Activated CD4-positive, alpha-beta T cell treated with anti-CD3 and anti-CD28 coated beads for 36 hours (primary cell): ENCODE measurements at regions not wholly inside any gene's neighbourhood (a gene's known extent, or its start where the extent isn't known, plus 50 kb on each side); places are given as distances from the start of the nearest gene placed in this dataset.
"Not testable (repeated sequence)": the region's sequence is repeated elsewhere in the genome, so short reads cannot be mapped to it uniquely, and the experiment has no call there.

ENCODE experiments used
- ATAC-seq: fragments of 200-7000 bp; cut with Tn5 transposase; one replicate; pipeline ENCODE4 v1.10.0; 2021; ENCODE audit warnings: mild to moderate bottlenecking, moderate library complexity
- CTCF ChIA-PET: fragments of 350-600 bp; sonication (Branson Sonifier 250); formaldehyde crosslinking; loops from one replicate; lab custom pipeline; 2021; ENCODE audit warnings: antibody characterized with exemption; lab: Charles Lee
- POLR2A ChIA-PET: fragments of 350-600 bp; sonication (Branson Sonifier 250); formaldehyde crosslinking; loops from one replicate; lab custom pipeline; 2021; ENCODE audit warnings: antibody characterized with exemption, inconsistent platforms; lab: Charles Lee
- DNase-seq: peaks from one replicate; pipeline ENCODE4 v3.0.0-alpha.2; 2020
- H3K27ac Mint-ChIP-seq: one replicate; pipeline ENCODE4 v1.8.0; 2021; ENCODE audit warnings: mixed read lengths
- H3K27me3 Mint-ChIP-seq: one replicate; pipeline ENCODE4 v1.8.0; 2021; ENCODE audit warnings: mixed read lengths
- H3K36me3 Mint-ChIP-seq: one replicate; pipeline ENCODE4 v1.8.0; 2021; ENCODE audit warnings: low read depth, mixed read lengths
- H3K4me1 Mint-ChIP-seq: one replicate; pipeline ENCODE4 v1.8.0; 2021; ENCODE audit warnings: mixed read lengths
- H3K4me3 Mint-ChIP-seq: one replicate; pipeline ENCODE4 v1.8.0; 2021; ENCODE audit warnings: mild to moderate bottlenecking, moderate library complexity, mixed read lengths
- H3K9me3 Mint-ChIP-seq: one replicate; pipeline ENCODE4 v1.8.0; 2021; ENCODE audit warnings: low read depth, mixed read lengths
- intact Hi-C, 2 experiments: fragments of 100-400 bp; cut with DNase I in 1 of 2; cut with micrococcal nuclease in 1 of 2; formaldehyde crosslinking; loops; one replicate each; pipeline versions ENCODE4 v1.14.2 to v1.15.1; 2022 to 2024; cut with DNase I, micrococcal nuclease

- no peak for ATAC-seq
- Mint-ChIP-seq H3K9me3 (no peaks in the 10 kb centered on the region), H3K36me3 (no peaks in the 10 kb centered on the region), H3K27ac (no peak overlapping the region), H3K4me1 (no peaks in the 10 kb centered on the region), H3K4me3 (no peak overlapping the region), H3K27me3 (peaks cover 3% of the 10 kb centered on the region)
- ChIA-PET CTCF (no interaction called here), POLR2A (no interaction called here)
- intact Hi-C loops = no loop called here
- no peak for DNase-seq
These were observed 114.1 kb downstream of the RAB38 start for GRCh38 chr11:88061111-88061510.

GRCh38 chr11:88059326-88059725 lies 115.9 kb downstream of the RAB38 start:
- no peak overlapping the region for H3K27ac Mint-ChIP-seq
- H3K4me1 Mint-ChIP-seq = no peaks in the 10 kb centered on the region
- DNase-seq (no peak), ATAC-seq (no peak)
- no peaks in the 10 kb centered on the region for H3K36me3 Mint-ChIP-seq
- POLR2A ChIA-PET = no interaction called here
- CTCF ChIA-PET = no interaction called here
- H3K9me3 Mint-ChIP-seq = no peaks in the 10 kb centered on the region
- no peak overlapping the region for H3K4me3 Mint-ChIP-seq
- peaks cover 4% of the 10 kb centered on the region for H3K27me3 Mint-ChIP-seq
- intact Hi-C loops = no loop called here

- CTCF ChIA-PET = interaction anchor here (1.1 kb wide), 1 partner anchor 35 kb away, joined by 4 read pairs; no protein-coding TSS in a partner anchor
- ATAC-seq = no peak
- Mint-ChIP-seq H3K36me3 (no peaks in the 10 kb centered on the region), H3K4me1 (no peaks in the 10 kb centered on the region), H3K4me3 (no peak overlapping the region), H3K27me3 (peaks cover 3% of the 10 kb centered on the region), H3K9me3 (no peaks in the 10 kb centered on the region), H3K27ac (no peak overlapping the region)
- intact Hi-C loops = no loop called here
- POLR2A ChIA-PET = no interaction called here
- DNase-seq = no peak
These were observed 123.8 kb downstream of the RAB38 start for GRCh38 chr11:88051396-88051795.

- H3K27me3 Mint-ChIP-seq = no peaks in the 10 kb centered on the region
- no peaks in the 10 kb centered on the region for H3K9me3 Mint-ChIP-seq
- ChIA-PET POLR2A (no interaction called here), CTCF (interaction anchor here (1.2 kb wide), 1 partner anchor 163 kb away, joined by 3 read pairs; no protein-coding TSS in a partner anchor)
- H3K27ac Mint-ChIP-seq = no peak overlapping the region
- no peaks in the 10 kb centered on the region for H3K4me1 Mint-ChIP-seq
- no peak overlapping the region for H3K4me3 Mint-ChIP-seq
- DNase-seq (no peak), ATAC-seq (peak; percentile 36)
- intact Hi-C loops = no loop called here
- H3K36me3 Mint-ChIP-seq = no peaks in the 10 kb centered on the region
These were observed 125.0 kb downstream of the RAB38 start for GRCh38 chr11:88050247-88050646.

- H3K4me1 Mint-ChIP-seq, POLR2A ChIA-PET, H3K4me3 Mint-ChIP-seq, H3K9me3 Mint-ChIP-seq, DNase-seq, CTCF ChIA-PET, ATAC-seq, intact Hi-C loops, H3K36me3 Mint-ChIP-seq, H3K27ac Mint-ChIP-seq: not testable (repeated sequence)
- peaks cover 20% of the 10 kb centered on the region for H3K27me3 Mint-ChIP-seq
These were observed 130.0 kb downstream of the RAB38 start for GRCh38 chr11:88045288-88045687.

GRCh38 chr11:88044658-88045057 lies 130.6 kb downstream of the RAB38 start:
- intact Hi-C loops, H3K9me3 Mint-ChIP-seq, H3K4me1 Mint-ChIP-seq, DNase-seq, CTCF ChIA-PET, H3K36me3 Mint-ChIP-seq, ATAC-seq, H3K4me3 Mint-ChIP-seq, POLR2A ChIA-PET, H3K27ac Mint-ChIP-seq: not testable (repeated sequence)
- peaks cover 20% of the 10 kb centered on the region for H3K27me3 Mint-ChIP-seq

GRCh38 chr11:88043149-88043548 lies 132.1 kb downstream of the RAB38 start:
- Mint-ChIP-seq H3K4me3 (no peak overlapping the region), H3K4me1 (no peaks in the 10 kb centered on the region), H3K9me3 (no peaks in the 10 kb centered on the region), H3K27me3 (peaks cover 20% of the 10 kb centered on the region), H3K36me3 (no peaks in the 10 kb centered on the region), H3K27ac (no peak overlapping the region)
- ChIA-PET CTCF (interaction anchor here (1.3 kb wide), 1 partner anchor 26 kb away, joined by 4 read pairs; no protein-coding TSS in a partner anchor), POLR2A (no interaction called here)
- ATAC-seq (no peak), DNase-seq (no peak)
- intact Hi-C loops = no loop called here

GRCh38 chr11:88042647-88043046 lies 132.6 kb downstream of the RAB38 start:
- DNase-seq (no peak), ATAC-seq (no peak)
- Mint-ChIP-seq H3K9me3 (no peaks in the 10 kb centered on the region), H3K27me3 (peaks cover 20% of the 10 kb centered on the region), H3K27ac (no peak overlapping the region), H3K36me3 (no peaks in the 10 kb centered on the region), H3K4me1 (no peaks in the 10 kb centered on the region), H3K4me3 (no peak overlapping the region)
- ChIA-PET POLR2A (no interaction called here), CTCF (interaction anchor here (0.6 to 1.3 kb wide), 2 partner anchors 24 to 26 kb away, joined by 4 read pairs; no protein-coding TSS in a partner anchor)
- intact Hi-C loops = no loop called here

- Mint-ChIP-seq H3K27me3 (peaks cover 20% of the 10 kb centered on the region), H3K36me3 (no peaks in the 10 kb centered on the region), H3K4me1 (no peaks in the 10 kb centered on the region), H3K9me3 (no peaks in the 10 kb centered on the region), H3K4me3 (no peak overlapping the region), H3K27ac (no peak overlapping the region)
- POLR2A ChIA-PET = no interaction called here
- intact Hi-C loops = no loop called here
- no peak for ATAC-seq
- no peak for DNase-seq
- CTCF ChIA-PET = interaction anchor here (0.6 kb wide), 1 partner anchor 25 kb away, joined by 4 read pairs; no protein-coding TSS in a partner anchor
These were observed 133.0 kb downstream of the RAB38 start for GRCh38 chr11:88042238-88042637.

GRCh38 chr11:88041679-88042078 lies 133.6 kb downstream of the RAB38 start:
- no peak for ATAC-seq
- no peaks in the 10 kb centered on the region for H3K4me1 Mint-ChIP-seq
- no peaks in the 10 kb centered on the region for H3K9me3 Mint-ChIP-seq
- no peaks in the 10 kb centered on the region for H3K36me3 Mint-ChIP-seq
- H3K27ac Mint-ChIP-seq = no peak overlapping the region
- peaks cover 20% of the 10 kb centered on the region for H3K27me3 Mint-ChIP-seq
- ChIA-PET POLR2A (no interaction called here), CTCF (no interaction called here)
- no peak for DNase-seq
- no peak overlapping the region for H3K4me3 Mint-ChIP-seq
- intact Hi-C loops = no loop called here

- no peak overlapping the region for H3K4me3 Mint-ChIP-seq
- intact Hi-C loops = no loop called here
- POLR2A ChIA-PET = no interaction called here
- no peaks in the 10 kb centered on the region for H3K4me1 Mint-ChIP-seq
- peaks cover 22% of the 10 kb centered on the region for H3K27me3 Mint-ChIP-seq
- CTCF ChIA-PET = no interaction called here
- DNase-seq (no peak), ATAC-seq (no peak)
- no peaks in the 10 kb centered on the region for H3K36me3 Mint-ChIP-seq
- H3K27ac Mint-ChIP-seq = no peak overlapping the region
- H3K9me3 Mint-ChIP-seq = no peaks in the 10 kb centered on the region
These were observed 135.1 kb downstream of the RAB38 start for GRCh38 chr11:88040148-88040496.

- Mint-ChIP-seq H3K9me3 (no peaks in the 10 kb centered on the region), H3K4me1 (no peaks in the 10 kb centered on the region), H3K27ac (no peak overlapping the region), H3K36me3 (no peaks in the 10 kb centered on the region), H3K27me3 (peaks cover 18% of the 10 kb centered on the region), H3K4me3 (no peak overlapping the region)
- ATAC-seq = no peak
- DNase-seq = no peak
- CTCF ChIA-PET = interaction anchor here (0.6 kb wide), 1 partner anchor 1399 kb away, joined by 3 read pairs; no protein-coding TSS in a partner anchor
- intact Hi-C loops = no loop called here
- POLR2A ChIA-PET = no interaction called here
These were observed 135.6 kb downstream of the RAB38 start for GRCh38 chr11:88039476-88040147.
